ENCODE measurements at regions not wholly inside any gene's neighbourhood (a gene's known extent, or its start where the extent isn't known, plus 50 kb on each side); places are given as distances from the start of the nearest gene placed in this dataset.

DNA sequence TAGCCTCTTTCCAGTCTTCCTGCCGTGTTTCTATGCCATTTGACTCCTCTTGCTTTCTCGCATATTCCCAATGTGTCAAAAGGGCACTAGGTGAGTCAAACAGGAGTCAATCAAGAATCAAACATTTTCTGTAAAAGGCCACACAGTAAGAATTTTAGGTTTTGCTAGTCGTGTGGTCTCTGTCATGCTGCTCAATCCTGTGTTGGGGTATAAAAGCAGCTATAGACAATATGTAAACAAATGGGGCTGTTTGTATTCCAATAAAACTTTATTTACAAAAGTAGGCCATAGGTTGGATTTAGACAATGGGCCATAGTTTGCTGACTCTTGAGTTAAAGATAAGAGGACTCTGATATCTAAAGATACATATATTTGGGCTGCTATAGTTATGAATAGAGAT lies 235.4 kb upstream of the BTBD3 start:
- intact Hi-C loops (cut with DNase I) = no loop called here
- ATAC-seq = no peak

DNA sequence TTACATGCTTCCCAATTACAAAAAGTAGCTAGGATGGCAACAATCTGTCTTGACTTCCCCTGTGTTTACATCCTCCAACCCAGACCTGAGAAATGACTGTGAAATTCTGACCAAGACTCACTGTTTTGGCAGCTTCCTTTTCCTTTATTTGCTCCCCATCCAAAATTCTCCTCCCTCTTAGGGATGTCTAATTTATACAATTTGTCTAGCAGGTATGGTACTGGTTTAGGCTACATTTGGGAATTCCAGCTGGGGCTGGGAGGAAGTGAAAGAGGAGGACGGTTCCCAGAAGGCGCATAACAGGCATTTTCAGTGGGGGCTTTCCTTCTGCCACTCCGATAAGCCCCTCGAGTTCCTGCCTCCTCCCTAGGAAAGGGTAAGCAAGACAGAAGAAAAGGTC lies 231.5 kb upstream of the BTBD3 start:
- no peak for ATAC-seq
- intact Hi-C loops (cut with DNase I) = no loop called here
- Histone ChIP-seq H3K27ac (no peak overlapping the region), H3K9me3 (no peaks in the 10 kb centered on the region), H3K4me3 (no peak overlapping the region), H3K4me1 (peaks cover 9% of the 10 kb centered on the region), H3K27me3 (ENCODE audit: low read depth) (peaks cover 7% of the 10 kb centered on the region), H3K36me3 (no peaks in the 10 kb centered on the region)
- no peak for DNase-seq
- TF ChIP-seq CTCF (IDR thresholded peaks at IDR 0.05) = no peak

More for the DNA sequence above, 235.4 kb upstream of the BTBD3 start:
- Histone ChIP-seq H3K9me3 (no peaks in the 10 kb centered on the region), H3K27me3 (ENCODE audit: low read depth) (peaks cover 7% of the 10 kb centered on the region), H3K27ac (no peak overlapping the region), H3K4me3 (no peak overlapping the region), H3K4me1 (peaks cover 8% of the 10 kb centered on the region), H3K36me3 (no peaks in the 10 kb centered on the region)
- DNase-seq = no peak
- no peak for TF ChIP-seq CTCF (IDR thresholded peaks at IDR 0.05)

- peak; percentile 42 to 57 for ATAC-seq
- intact Hi-C loops (cut with DNase I) = no loop called here
- no peaks in the 10 kb centered on the region for H3K9me3 ChIP-seq
- peaks cover 7% of the 10 kb centered on the region for H3K27me3 ChIP-seq (ENCODE audit: low read depth)
- no peaks in the 10 kb centered on the region for H3K36me3 ChIP-seq
- peak; percentile 34 for DNase-seq
- TF ChIP-seq CTCF (IDR thresholded peaks at IDR 0.05) = no peak
- H3K27ac ChIP-seq = no peak overlapping the region
- H3K4me3 ChIP-seq = peak overlapping the region; percentile 42
- H3K4me1 ChIP-seq = peaks cover 9% of the 10 kb centered on the region
Observed at GRCh38 chr20:11686820-11687543, 230.7 kb upstream of the BTBD3 start.

DNA sequence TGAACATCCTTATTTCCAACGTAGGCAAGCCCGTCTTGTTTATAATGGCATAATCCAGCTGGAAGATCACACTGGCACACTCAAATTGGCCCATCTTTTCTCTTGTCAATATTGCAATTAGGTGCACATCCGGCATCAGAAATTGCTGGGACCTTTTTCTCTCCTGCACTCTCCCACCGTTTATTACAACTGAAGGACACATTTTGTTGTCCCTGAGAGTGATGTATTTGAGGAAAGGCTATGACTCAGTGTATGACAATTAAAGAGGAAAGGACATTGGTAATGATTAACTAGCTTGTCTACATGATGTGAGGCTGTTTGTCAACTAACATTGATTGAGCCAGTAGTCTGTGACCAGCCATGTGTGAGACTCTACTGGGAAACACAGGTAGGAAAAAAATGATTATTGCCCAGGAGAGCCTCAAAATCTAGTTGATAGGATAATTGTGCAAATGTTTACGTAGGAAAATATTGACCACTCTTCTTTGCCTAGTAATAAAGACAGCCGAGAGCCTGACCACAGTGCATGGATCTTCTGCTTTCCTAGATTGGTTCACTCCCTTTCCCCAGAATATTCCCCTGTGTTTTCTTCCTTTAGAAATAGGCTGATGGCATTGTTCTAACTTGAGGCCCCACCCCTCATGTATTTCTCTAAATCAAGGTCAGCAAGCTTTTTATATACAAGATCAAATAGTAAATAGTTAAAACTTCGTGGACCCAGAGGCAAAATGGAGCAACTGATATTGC lies 230.0 kb upstream of the BTBD3 start:
- ATAC-seq (no peak), DNase-seq (no peak)
- H3K27ac ChIP-seq = no peak overlapping the region
- H3K9me3 ChIP-seq = no peaks in the 10 kb centered on the region
- intact Hi-C loops (cut with DNase I) = no loop called here
- no peak for TF ChIP-seq CTCF (IDR thresholded peaks at IDR 0.05)
- H3K4me3 ChIP-seq = no peak overlapping the region
- no peaks in the 10 kb centered on the region for H3K36me3 ChIP-seq
- H3K27me3 ChIP-seq (ENCODE audit: low read depth) = peaks cover 7% of the 10 kb centered on the region
- H3K4me1 ChIP-seq = peaks cover 9% of the 10 kb centered on the region

DNA sequence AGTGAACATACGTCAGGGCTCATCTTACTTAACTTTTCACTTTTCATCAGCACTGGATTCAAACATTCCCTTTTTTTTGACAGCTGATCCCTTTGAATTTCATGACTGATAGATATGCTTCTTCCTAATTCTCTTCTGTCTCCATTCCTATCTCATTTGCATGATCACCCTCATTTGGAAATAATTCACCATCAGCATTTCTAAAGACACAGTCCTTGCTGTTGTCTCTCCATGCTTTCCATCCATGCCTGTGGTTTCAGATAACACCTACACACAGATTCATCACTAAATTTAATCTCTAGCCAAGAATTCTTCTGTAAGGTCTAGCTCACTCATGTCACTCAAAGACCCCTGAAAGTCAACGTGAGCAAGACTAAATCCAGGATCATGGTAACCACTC lies 228.4 kb upstream of the BTBD3 start:
- H3K4me3 ChIP-seq = no peak overlapping the region
- peaks cover 9% of the 10 kb centered on the region for H3K4me1 ChIP-seq
- H3K36me3 ChIP-seq = no peaks in the 10 kb centered on the region
- TF ChIP-seq CTCF (IDR thresholded peaks at IDR 0.05) = no peak
- peaks cover 7% of the 10 kb centered on the region for H3K27me3 ChIP-seq (ENCODE audit: low read depth)
- no peak for ATAC-seq
- intact Hi-C loops (cut with DNase I) = no loop called here
- no peak overlapping the region for H3K27ac ChIP-seq
- no peaks in the 10 kb centered on the region for H3K9me3 ChIP-seq
- DNase-seq = no peak
